C4-2B (cell line): ENCODE measurements at regions not wholly inside any gene's neighbourhood (a gene's known extent, or its start where the extent isn't known, plus 50 kb on each side); places are given as distances from the start of the nearest gene placed in this dataset.

Experiments
- H3K27ac ChIP-seq: fragments of 450-650 bp; 2 replicates; pipeline ENCODE4 v1.5.1; 2017
- ZFX ChIP-seq: fragments of 450-650 bp; IDR thresholded peaks from 2 replicates; pipeline ENCODE4 v1.6.1; 2017
- TF ChIP-seq, protein P1 (sequence below): fragments of 450-650 bp; conservative IDR thresholded peaks from 2 replicates; pipeline ENCODE4 v1.5.1; 2017; ENCODE audit warnings: mild to moderate bottlenecking

DNA sequence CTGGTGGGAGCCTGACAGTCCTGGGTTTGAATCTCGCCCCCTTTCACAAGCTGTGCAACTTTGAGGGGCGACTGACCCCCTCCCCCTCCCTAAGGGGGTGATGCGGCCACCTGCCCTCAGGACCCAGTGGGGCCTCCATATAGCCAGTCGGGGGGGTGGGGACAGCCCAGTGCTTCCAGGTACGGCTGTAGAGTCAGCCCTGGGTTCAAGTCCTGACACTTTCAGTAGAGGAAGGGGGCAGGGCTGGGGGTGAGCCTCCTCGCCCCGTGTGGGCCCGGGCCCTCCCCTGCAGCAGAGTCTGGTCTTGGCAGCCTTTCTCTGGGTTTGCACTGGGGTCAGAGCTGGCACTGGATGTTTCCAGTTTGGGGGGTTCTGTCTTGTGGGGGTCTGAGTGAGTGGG is 216.3 kb downstream of the C9orf50 start:
- H3K27ac ChIP-seq: no peak overlapping the region
- TF ChIP-seq, protein P1, sequence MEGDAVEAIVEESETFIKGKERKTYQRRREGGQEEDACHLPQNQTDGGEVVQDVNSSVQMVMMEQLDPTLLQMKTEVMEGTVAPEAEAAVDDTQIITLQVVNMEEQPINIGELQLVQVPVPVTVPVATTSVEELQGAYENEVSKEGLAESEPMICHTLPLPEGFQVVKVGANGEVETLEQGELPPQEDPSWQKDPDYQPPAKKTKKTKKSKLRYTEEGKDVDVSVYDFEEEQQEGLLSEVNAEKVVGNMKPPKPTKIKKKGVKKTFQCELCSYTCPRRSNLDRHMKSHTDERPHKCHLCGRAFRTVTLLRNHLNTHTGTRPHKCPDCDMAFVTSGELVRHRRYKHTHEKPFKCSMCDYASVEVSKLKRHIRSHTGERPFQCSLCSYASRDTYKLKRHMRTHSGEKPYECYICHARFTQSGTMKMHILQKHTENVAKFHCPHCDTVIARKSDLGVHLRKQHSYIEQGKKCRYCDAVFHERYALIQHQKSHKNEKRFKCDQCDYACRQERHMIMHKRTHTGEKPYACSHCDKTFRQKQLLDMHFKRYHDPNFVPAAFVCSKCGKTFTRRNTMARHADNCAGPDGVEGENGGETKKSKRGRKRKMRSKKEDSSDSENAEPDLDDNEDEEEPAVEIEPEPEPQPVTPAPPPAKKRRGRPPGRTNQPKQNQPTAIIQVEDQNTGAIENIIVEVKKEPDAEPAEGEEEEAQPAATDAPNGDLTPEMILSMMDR: no peak
- no peak for TF ChIP-seq ZFX

GRCh38 chr9:129403779-129404620 is 216.9 kb downstream of the C9orf50 start:
- TF ChIP-seq, protein P1: no peak
- TF ChIP-seq ZFX: no peak
- no peak overlapping the region for H3K27ac ChIP-seq

- no peak overlapping the region for H3K27ac ChIP-seq
- TF ChIP-seq, protein P1: no peak
- TF ChIP-seq ZFX: no peak
Measured at GRCh38 chr9:129402931-129403778, 217.7 kb downstream of the C9orf50 start.

DNA sequence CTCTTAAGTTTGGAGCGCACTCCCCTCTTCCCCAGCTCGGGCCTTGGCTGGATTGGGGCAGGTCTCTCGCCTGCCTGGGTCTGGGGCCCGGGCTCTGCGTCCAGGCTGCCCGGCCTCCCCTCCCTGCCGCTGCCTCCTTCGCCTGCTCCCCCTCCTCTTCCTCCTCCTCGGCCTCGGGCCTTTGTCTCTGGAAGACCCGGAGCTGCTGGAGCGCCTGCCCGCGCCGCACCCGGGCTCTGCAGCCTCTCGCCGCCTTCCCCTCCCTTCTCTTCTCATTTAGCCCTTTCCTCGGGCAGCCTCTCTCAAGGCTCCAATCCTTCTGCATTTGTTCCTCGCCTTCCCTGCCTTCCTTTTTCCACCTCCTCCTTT is 218.5 kb downstream of the C9orf50 start:
- TF ChIP-seq, protein P1: no peak
- TF ChIP-seq ZFX: no peak
- H3K27ac ChIP-seq: no peak overlapping the region

- TF ChIP-seq ZFX: no peak
- TF ChIP-seq, protein P1: no peak
- H3K27ac ChIP-seq: no peak overlapping the region
Measured at GRCh38 chr9:129401623-129402370, 219.1 kb downstream of the C9orf50 start.

GRCh38 chr9:129400971-129401622 is 219.8 kb downstream of the C9orf50 start:
- H3K27ac ChIP-seq: no peak overlapping the region
- TF ChIP-seq, protein P1: no peak
- no peak for TF ChIP-seq ZFX
